Tibial artery (tissue), 4 donors: ENCODE measurements at regions not wholly inside any gene's neighbourhood (a gene's known extent, or its start where the extent isn't known, plus 50 kb on each side); places are given as distances from the start of the nearest gene placed in this dataset.

Source experiments
- DNase-seq, 2 donors: peaks; one replicate each; pipeline ENCODE4 v3.0.0-alpha.2; 2019
- H3K27ac ChIP-seq, 2 donors: fragments of 200-600 bp; sonication (generic) in 1 of 2; 1 replicate in 1 of 2; 2 replicates in 1 of 2; pipeline ENCODE4 v1.5.1; 2018 to 2019; ENCODE audit warnings: mild to moderate bottlenecking in 1 of 2
- H3K27me3 ChIP-seq, 2 donors: fragments of 200-600 bp; sonication (generic) in 1 of 2; one replicate each; pipeline versions ENCODE4 v1.5.1 to v1.6.0; 2016 to 2019
- H3K36me3 ChIP-seq, 3 donors: fragments of 200-600 bp; sonication (generic) in 2 of 3; one replicate each; pipeline ENCODE4 v1.5.1; 2016 to 2019; ENCODE audit warnings: mild to moderate bottlenecking in 2 of 3
- H3K4me1 ChIP-seq, 4 donors: fragments of 200-600 bp; sonication (generic) in 2 of 4; 1 replicate in 3 of 4; 2 replicates in 1 of 4; pipeline ENCODE4 v1.5.1; 2016 to 2019
- H3K4me3 ChIP-seq, 2 donors: fragments of 200-600 bp; sonication (generic) in 1 of 2; 1 replicate in 1 of 2; 2 replicates in 1 of 2; pipeline ENCODE4 v1.5.1; 2018 to 2019; ENCODE audit warnings: mild to moderate bottlenecking in 2 of 2
- H3K9me3 ChIP-seq, 3 donors: fragments of 200-600 bp; sonication (generic) in 1 of 3; one replicate each; pipeline ENCODE4 v1.5.1; 2016 to 2019
- CTCF ChIP-seq, 2 experiments: fragments of 200-600 bp in 1 of 2; fragments of 450-650 bp in 1 of 2; IDR thresholded peaks; one replicate each; pipeline ENCODE4 v1.5.1; 2017 to 2019; ENCODE audit warnings: antibody characterized with exemption in 2 of 2, mild to moderate bottlenecking in 1 of 2, moderate library complexity in 1 of 2
- intact Hi-C: fragments of 100-400 bp; cut with DNase I; formaldehyde crosslinking; loops from one replicate; pipeline ENCODE4 v1.15.0; 2023; ENCODE audit warnings: low total_unique reads

- Histone ChIP-seq H3K9me3 (peaks cover 0 to 2% (median 2%) of the 10 kb centered on the region in 3 donors), H3K4me1 (no peaks in the 10 kb centered on the region), H3K36me3 (no peaks in the 10 kb centered on the region), H3K27ac (no peak overlapping the region), H3K4me3 (no peak overlapping the region), H3K27me3 (no peaks in the 10 kb centered on the region)
- TF ChIP-seq CTCF (IDR thresholded peaks at IDR 0.05), result no peak
- intact Hi-C loops, result no loop called here
- no peak for DNase-seq
Measured at GRCh38 chr1:209493559-209493958, 90.0 kb upstream of the CAMK1G start.

- Histone ChIP-seq H3K27ac (no peak overlapping the region), H3K36me3 (no peaks in the 10 kb centered on the region), H3K9me3 (peaks cover 2 to 16% (median 6%) of the 10 kb centered on the region in 3 donors), H3K27me3 (no peaks in the 10 kb centered on the region), H3K4me3 (no peak overlapping the region), H3K4me1 (no peaks in the 10 kb centered on the region)
- intact Hi-C loops, result no loop called here
- no peak for TF ChIP-seq CTCF (IDR thresholded peaks at IDR 0.05)
- DNase-seq, result no peak
Measured at GRCh38 chr1:209497729-209498128, 85.8 kb upstream of the CAMK1G start.

- intact Hi-C loops, result no loop called here
Measured at GRCh38 chr1:209500993-209501392, 82.5 kb upstream of the CAMK1G start.

GRCh38 chr1:209503196-209503595 is 80.3 kb upstream of the CAMK1G start:
- peaks cover 0 to 14% (median 6%) of the 10 kb centered on the region in 3 donors for H3K9me3 ChIP-seq
- TF ChIP-seq CTCF (IDR thresholded peaks at IDR 0.05), result no peak
- DNase-seq, result no peak
- no peak overlapping the region for H3K4me3 ChIP-seq
- no peaks in the 10 kb centered on the region for H3K4me1 ChIP-seq
- H3K27ac ChIP-seq, result no peak overlapping the region
- intact Hi-C loops, result no loop called here
- no peaks in the 10 kb centered on the region for H3K27me3 ChIP-seq
- H3K36me3 ChIP-seq, result no peaks in the 10 kb centered on the region

More at GRCh38 chr1:209500993-209501392, 82.5 kb upstream of the CAMK1G start:
- Histone ChIP-seq H3K4me3 (no peak overlapping the region), H3K4me1 (no peaks in the 10 kb centered on the region), H3K27ac (no peak overlapping the region), H3K36me3 (no peaks in the 10 kb centered on the region), H3K9me3 (peaks cover 2 to 14% (median 6%) of the 10 kb centered on the region in 3 donors), H3K27me3 (no peaks in the 10 kb centered on the region)
- no peak for DNase-seq
- no peak for TF ChIP-seq CTCF (IDR thresholded peaks at IDR 0.05)

- Histone ChIP-seq H3K4me3 (no peak overlapping the region), H3K27ac (no peak overlapping the region), H3K9me3 (peaks cover 0 to 14% (median 6%) of the 10 kb centered on the region in 3 donors), H3K27me3 (no peaks in the 10 kb centered on the region), H3K36me3 (no peaks in the 10 kb centered on the region), H3K4me1 (no peaks in the 10 kb centered on the region)
- no peak for DNase-seq
- no peak for TF ChIP-seq CTCF (IDR thresholded peaks at IDR 0.05)
- intact Hi-C loops, result no loop called here
Measured at GRCh38 chr1:209504571-209504970, 78.9 kb upstream of the CAMK1G start.

GRCh38 chr1:209505044-209505443 is 78.5 kb upstream of the CAMK1G start:
- H3K4me3 ChIP-seq, result no peak overlapping the region
- intact Hi-C loops, result no loop called here
- no peak overlapping the region for H3K27ac ChIP-seq
- no peak for TF ChIP-seq CTCF (IDR thresholded peaks at IDR 0.05)
- DNase-seq, result no peak
- H3K4me1 ChIP-seq, result no peaks in the 10 kb centered on the region
- no peaks in the 10 kb centered on the region for H3K27me3 ChIP-seq
- H3K36me3 ChIP-seq, result no peaks in the 10 kb centered on the region
- peaks cover 0 to 14% (median 6%) of the 10 kb centered on the region in 3 donors for H3K9me3 ChIP-seq
